Left lung (tissue), 4 donors: ENCODE measurements at regions not wholly inside any gene's neighbourhood (a gene's known extent, or its start where the extent isn't known, plus 50 kb on each side); places are given as distances from the start of the nearest gene placed in this dataset.
"Not testable (repeated sequence)": the region's sequence is repeated elsewhere in the genome, so short reads cannot be mapped to it uniquely, and the experiment has no call there.

ENCODE experiments used
- ATAC-seq: fragments of 200-7000 bp; cut with Tn5 transposase; one replicate; pipeline ENCODE4 v1.9.1; 2020; ENCODE audit warnings: moderate library complexity
- DNase-seq, 4 donors: peaks; one replicate each; pipeline ENCODE4 v3.0.0-alpha.2; 2013 to 2020
- H3K27ac ChIP-seq, 2 donors: fragments of 200-600 bp; sonication (generic) in 1 of 2; one replicate each; pipeline versions ENCODE4 v1.5.0 to v1.8.0; 2020 to 2021
- H3K27me3 ChIP-seq, 2 donors: fragments of 200-600 bp; sonication (generic) in 1 of 2; one replicate each; pipeline versions ENCODE4 v1.5.0 to v1.8.0; 2020 to 2021
- H3K36me3 ChIP-seq, 2 donors: fragments of 200-600 bp; sonication (generic) in 1 of 2; one replicate each; pipeline versions ENCODE4 v1.5.0 to v1.8.0; 2020 to 2021
- H3K4me1 ChIP-seq, 2 donors: fragments of 200-600 bp; one replicate each; pipeline ENCODE4 v1.8.0; 2021
- H3K4me3 ChIP-seq, 2 donors: fragments of 200-600 bp; sonication (generic) in 1 of 2; one replicate each; pipeline versions ENCODE4 v1.5.0 to v1.8.0; 2020 to 2021; ENCODE audit warnings: mild to moderate bottlenecking in 1 of 2
- H3K9me3 ChIP-seq, 2 donors: fragments of 200-600 bp; sonication (generic) in 1 of 2; one replicate each; pipeline versions ENCODE4 v1.5.0 to v1.8.0; 2020 to 2021
- CTCF ChIP-seq, 2 donors: fragments of 200-600 bp; sonication (generic) in 1 of 2; IDR thresholded peaks; one replicate each; pipeline versions ENCODE4 v1.5.0 to v1.8.0; 2021; ENCODE audit warnings: antibody characterized with exemption in 2 of 2
- intact Hi-C, 2 donors: fragments of 100-400 bp; cut with DNase I; formaldehyde crosslinking; loops; one replicate each; pipeline versions ENCODE4 v1.11.2 to v1.14.2; 2022
- donor health status: DM: no; HTN: yes; CAD: no.
- donor health status: DM: no; HTN: no; CAD: no.

GRCh38 chr6:85856235-85856634 is 213.5 kb upstream of the SYNCRIP start:
- no peak for TF ChIP-seq CTCF (IDR thresholded peaks at IDR 0.05)
- no peak overlapping the region for H3K27ac ChIP-seq
- no peak overlapping the region for H3K4me3 ChIP-seq
- intact Hi-C loops, result no loop called here
- H3K36me3 ChIP-seq, result no peaks in the 10 kb centered on the region
- no peaks in the 10 kb centered on the region for H3K27me3 ChIP-seq
- H3K4me1 ChIP-seq, result no peaks in the 10 kb centered on the region
- ATAC-seq (no peak), DNase-seq (no peak)
- peaks cover 0 to 3% of the 10 kb centered on the region in 2 donors for H3K9me3 ChIP-seq

- H3K4me3 ChIP-seq, H3K4me1 ChIP-seq, H3K36me3 ChIP-seq, H3K27me3 ChIP-seq, DNase-seq, ATAC-seq, H3K27ac ChIP-seq, intact Hi-C loops: not testable (repeated sequence)
- H3K9me3 ChIP-seq, result peaks cover 0 to 28% of the 10 kb centered on the region in 2 donors
Measured at GRCh38 chr6:85838351-85839119, 195.8 kb upstream of the SYNCRIP start.

GRCh38 chr6:85828973-85829372 is 186.3 kb upstream of the SYNCRIP start:
- no peaks in the 10 kb centered on the region for H3K4me1 ChIP-seq
- no peak overlapping the region for H3K27ac ChIP-seq
- H3K4me3 ChIP-seq, result no peak overlapping the region
- H3K36me3 ChIP-seq, result no peaks in the 10 kb centered on the region
- H3K9me3 ChIP-seq, result peaks cover 0 to 54% of the 10 kb centered on the region in 2 donors
- no peaks in the 10 kb centered on the region for H3K27me3 ChIP-seq
- intact Hi-C loops, result no loop called here
- no peak for ATAC-seq
- DNase-seq, result no peak
- no peak for TF ChIP-seq CTCF (IDR thresholded peaks at IDR 0.05)

GRCh38 chr6:85826997-85827396 is 184.3 kb upstream of the SYNCRIP start:
- H3K4me3 ChIP-seq, result no peak overlapping the region
- H3K9me3 ChIP-seq, result peaks cover 0 to 68% of the 10 kb centered on the region in 2 donors
- H3K4me1 ChIP-seq, result no peaks in the 10 kb centered on the region
- H3K36me3 ChIP-seq, result no peaks in the 10 kb centered on the region
- ATAC-seq (no peak), DNase-seq (no peak)
- no peak for TF ChIP-seq CTCF (IDR thresholded peaks at IDR 0.05)
- H3K27me3 ChIP-seq, result no peaks in the 10 kb centered on the region
- no peak overlapping the region for H3K27ac ChIP-seq
- intact Hi-C loops, result no loop called here

GRCh38 chr6:85824329-85824728 is 181.6 kb upstream of the SYNCRIP start:
- H3K4me3 ChIP-seq, result no peak overlapping the region
- no peaks in the 10 kb centered on the region for H3K4me1 ChIP-seq
- H3K9me3 ChIP-seq, result peaks cover 0 to 66% of the 10 kb centered on the region in 2 donors
- H3K36me3 ChIP-seq, result no peaks in the 10 kb centered on the region
- no peak for TF ChIP-seq CTCF (IDR thresholded peaks at IDR 0.05)
- DNase-seq, result no peak
- no peak for ATAC-seq
- no peaks in the 10 kb centered on the region for H3K27me3 ChIP-seq
- no peak overlapping the region for H3K27ac ChIP-seq
- intact Hi-C loops, result no loop called here

GRCh38 chr6:85810558-85810957 is 167.9 kb upstream of the SYNCRIP start:
- intact Hi-C loops, result no loop called here
- TF ChIP-seq CTCF (IDR thresholded peaks at IDR 0.05), result no peak

More at GRCh38 chr6:85810558-85810957, 167.9 kb upstream of the SYNCRIP start:
- Histone ChIP-seq H3K4me3 (no peak overlapping the region), H3K9me3 (peaks cover 0 to 41% of the 10 kb centered on the region in 2 donors), H3K4me1 (no peaks in the 10 kb centered on the region), H3K27ac (no peak overlapping the region), H3K27me3 (no peaks in the 10 kb centered on the region), H3K36me3 (no peaks in the 10 kb centered on the region)
- DNase-seq (no peak), ATAC-seq (no peak)
